ENCODE measurements at regions not wholly inside any gene's neighbourhood (a gene's known extent, or its start where the extent isn't known, plus 50 kb on each side); places are given as distances from the start of the nearest gene placed in this dataset.

DNA sequence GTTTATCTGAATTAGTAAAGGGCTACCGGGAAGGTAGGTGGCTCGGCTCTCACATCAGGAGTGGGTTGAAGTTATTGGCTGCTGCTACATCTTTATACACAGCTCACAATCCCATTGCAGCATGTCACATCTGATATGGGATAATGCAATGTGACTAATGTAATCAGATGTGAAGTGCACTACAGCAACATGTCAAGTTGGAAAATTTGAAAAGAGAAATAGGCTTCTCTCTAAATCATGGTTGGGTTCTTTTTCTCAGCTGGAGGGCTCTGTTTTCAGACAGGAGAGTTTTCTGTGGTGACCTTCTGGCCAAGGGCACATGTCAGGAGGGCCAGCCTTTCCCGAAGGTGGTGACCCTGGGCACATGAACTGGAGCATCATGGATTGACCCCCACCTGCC is 337.5 kb downstream of the HRH4 start:
- no peak for DNase-seq

GRCh38 chr18:24799176-24799575 is 338.7 kb downstream of the HRH4 start:
- DNase-seq, result no peak

- DNase-seq, result no peak
Measured at GRCh38 chr18:24799720-24800119, 339.3 kb downstream of the HRH4 start.

DNA sequence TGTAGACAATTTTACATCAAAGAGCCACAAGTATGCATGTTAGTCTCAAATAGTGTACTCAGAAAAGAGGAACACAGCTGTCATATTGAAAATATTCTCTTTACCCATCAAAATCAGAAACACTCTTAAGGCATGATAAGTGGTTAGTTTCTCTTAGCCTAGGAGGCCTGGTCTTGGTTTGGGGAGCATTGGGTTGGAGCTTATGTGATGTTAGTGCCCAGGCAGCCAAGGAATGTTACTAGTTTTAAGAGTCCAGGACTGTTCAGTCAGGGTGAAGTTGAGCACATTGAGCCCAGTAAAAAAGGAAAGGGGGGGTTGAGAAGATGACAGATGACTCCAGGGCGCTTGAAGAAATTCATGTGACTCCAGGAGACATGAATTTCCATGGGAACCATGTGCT is 340.6 kb downstream of the HRH4 start:
- no peak for DNase-seq

DNA sequence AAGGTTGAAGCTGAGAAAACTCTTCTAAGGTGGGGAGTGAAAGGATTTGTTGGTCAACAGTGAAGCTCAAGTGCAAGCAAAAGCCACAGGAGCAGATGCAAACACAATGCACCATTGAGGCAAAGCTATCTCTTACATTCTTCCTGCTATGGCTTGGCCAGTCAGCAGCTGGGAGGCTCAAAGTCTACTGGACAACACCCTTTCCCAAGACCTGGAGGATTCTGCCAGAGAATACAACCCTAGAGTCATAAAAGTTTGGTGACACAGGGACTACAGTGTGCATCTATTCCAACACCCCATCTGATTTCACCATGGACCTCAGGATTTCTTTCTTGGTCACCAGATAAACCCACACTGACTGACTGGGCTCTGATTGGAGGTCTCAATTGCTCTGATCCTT is 342.0 kb downstream of the HRH4 start:
- DNase-seq, result no peak

GRCh38 chr18:24805156-24805555 is 344.7 kb downstream of the HRH4 start:
- no peak for DNase-seq

DNA sequence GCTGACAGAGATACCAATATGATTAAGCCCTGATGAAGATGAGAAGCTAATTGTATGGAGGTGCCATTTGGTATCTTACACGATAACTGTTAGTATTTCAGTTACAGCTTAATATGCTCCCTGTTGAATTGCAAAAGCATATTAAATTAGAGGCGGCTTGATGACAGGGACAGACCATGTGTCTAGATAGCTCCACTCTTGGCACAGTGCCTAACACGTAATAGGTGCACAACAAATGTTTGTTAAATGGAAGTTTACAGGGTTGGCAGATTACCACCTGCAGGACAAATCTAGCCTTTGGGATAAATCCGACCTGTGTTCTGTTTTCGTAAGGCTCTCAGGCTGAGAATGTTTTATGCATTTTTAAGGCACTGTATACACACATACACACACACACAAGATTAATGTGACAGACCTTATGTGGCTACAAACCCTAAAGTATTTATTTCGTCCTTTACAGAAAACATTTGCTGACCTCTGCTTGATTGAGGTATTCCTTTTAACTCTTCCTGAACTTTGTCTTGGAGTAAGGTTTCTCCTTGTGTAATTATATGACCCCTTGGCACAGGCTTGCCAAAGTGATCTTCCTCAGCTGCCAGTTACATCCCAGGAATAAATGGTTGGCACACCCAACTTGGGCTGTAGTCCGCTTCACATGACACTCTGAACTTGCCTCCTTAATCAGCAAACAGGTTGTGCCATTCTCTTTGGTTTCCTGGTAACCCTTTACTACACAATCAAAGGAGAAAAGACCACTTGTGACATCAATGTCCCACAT is 348.9 kb downstream of the HRH4 start:
- DNase-seq, result no peak

DNA sequence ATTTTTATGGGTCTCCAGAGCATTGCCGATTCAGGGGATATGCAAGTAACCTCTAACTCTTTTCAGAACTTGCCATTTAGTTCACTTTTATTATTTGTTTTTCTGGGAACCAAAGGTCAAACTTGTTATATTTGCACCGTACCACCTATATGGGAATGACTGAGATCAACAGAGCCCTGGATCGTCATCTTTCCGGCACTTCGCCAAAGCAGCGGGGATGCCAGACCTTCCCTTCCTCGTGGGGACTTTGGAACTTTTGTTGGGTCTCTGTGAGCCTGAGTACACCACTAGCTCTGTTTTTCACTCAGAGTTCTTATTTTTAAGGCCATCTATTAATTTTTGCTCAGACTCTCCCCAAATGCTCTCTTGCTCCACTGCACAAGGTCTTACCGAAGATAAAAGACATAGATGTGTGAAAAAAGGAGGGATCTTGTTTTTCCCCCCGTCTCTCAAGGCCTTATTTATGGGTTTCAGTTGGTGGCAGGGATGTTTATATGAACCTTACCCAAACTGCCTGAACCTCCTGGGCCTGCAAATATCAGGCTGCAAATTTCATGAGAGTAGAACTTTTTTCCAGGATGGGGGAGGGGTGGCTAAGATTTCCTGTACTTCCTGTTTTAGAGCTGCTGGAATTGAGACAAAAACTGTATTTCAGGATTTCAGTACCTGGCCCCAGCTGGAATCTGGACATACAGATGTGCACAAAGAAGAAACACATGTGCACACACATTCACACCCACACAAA is 350.3 kb downstream of the HRH4 start:
- DNase-seq, result no peak

- DNase-seq, result no peak
Measured at GRCh38 chr18:24811950-24812681, 351.7 kb downstream of the HRH4 start.

DNA sequence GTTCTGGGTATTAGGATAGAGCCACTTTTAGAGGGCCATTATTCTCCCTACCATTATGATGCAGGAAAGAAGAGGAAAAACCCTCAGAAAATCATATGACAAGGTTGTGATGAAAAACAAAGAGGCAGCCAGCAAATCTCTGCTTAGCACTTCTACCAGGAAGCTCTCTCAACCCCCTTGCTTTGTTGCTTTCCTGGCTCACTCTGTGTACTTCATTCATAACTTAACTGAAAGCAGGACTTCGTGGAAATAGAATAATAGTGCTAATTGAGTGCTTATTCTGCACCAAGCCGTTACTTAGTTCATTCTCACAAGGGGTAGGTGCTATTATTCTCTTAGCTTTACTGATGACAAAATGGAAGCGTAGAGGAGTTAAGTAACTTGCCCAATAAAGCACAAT is 354.1 kb downstream of the HRH4 start:
- no peak for DNase-seq

GRCh38 chr18:24817150-24817549 is 356.7 kb downstream of the HRH4 start:
- DNase-seq, result no peak

DNA sequence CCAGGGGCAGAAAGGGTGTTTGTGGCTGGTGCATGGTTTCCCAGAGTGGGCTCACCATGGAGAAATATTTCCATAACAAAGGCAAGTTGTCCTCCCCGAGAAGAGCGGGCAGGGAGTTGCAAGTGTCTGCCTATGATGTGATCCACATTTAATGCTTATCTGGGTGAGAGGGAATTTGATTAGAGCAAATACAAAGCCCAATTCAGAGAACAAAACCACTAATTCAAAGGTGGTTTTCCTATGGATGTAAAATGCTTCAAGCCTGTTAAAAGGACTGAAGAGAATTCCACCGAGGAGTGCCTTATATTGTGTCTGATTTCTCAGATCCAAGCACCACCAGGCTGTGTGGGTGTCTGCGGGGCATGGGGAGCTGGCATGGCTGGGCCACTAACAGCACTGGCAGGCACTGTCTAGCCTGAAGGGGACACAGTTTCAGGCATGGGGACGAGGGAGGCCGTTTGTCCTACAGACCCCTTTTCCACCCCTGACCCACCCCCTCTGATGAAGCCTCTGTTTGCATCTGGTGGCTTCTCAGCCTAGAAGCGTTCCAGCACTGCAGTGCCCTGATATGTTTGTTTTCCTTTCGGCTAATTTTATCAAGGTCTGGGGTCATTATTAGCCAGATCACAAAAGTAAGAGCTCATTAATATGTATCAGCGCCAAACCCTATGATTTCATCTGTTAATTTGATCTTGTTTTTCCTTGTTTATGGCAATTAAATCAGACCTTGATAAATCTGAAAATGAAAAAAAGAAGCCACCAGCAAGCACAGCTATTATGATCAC is 357.3 kb downstream of the HRH4 start:
- no peak for DNase-seq

- DNase-seq, result no peak
Measured at GRCh38 chr18:24818441-24818840, 358.0 kb downstream of the HRH4 start.

GRCh38 chr18:24819141-24819890 is 358.9 kb downstream of the HRH4 start:
- DNase-seq, result no peak

- DNase-seq, result no peak
Measured at GRCh38 chr18:24825397-24825796, 365.0 kb downstream of the HRH4 start.

DNA sequence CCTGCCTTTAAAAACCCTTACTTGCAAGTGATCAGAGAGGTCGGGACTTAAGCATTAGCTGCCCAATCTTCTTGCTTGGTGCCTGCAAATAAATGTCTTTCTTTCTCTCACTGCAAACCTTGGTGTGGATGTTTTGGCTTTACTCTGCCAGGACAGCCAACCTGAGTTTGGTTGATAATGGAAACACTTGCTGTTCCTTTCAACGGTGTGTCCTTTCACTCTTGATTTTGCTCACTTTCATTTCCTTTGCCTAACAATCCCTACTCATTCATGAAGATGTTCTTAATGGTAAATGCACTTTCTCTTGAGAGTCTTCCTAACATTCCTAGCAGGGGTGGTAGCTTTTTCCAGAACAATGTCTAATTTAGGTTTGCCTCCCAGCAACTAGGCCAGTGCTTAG is 366.2 kb downstream of the HRH4 start:
- DNase-seq, result no peak

DNA sequence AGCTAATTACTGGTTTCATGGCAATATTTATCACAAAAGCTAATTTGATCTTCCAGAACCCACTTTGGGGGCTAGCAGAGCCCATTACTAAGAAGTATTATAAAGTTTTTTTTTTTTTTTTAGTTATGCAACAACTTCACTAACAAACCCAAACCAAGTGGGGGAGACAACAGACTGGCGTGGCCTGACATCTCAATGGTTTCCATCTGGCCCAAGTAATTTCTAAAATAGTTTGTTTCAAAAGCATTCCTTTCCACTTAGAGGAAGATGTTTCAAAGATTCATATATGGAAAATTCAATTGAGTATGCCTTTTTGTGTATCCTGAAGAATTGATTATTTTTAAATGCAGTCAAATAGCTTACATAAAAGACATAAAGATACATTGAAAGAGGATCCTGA is 367.1 kb downstream of the HRH4 start:
- no peak for DNase-seq

GRCh38 chr18:24831081-24831480 is 370.6 kb downstream of the HRH4 start:
- no peak for DNase-seq

GRCh38 chr18:24831871-24832665 is 371.6 kb downstream of the HRH4 start:
- no peak for DNase-seq

GRCh38 chr18:24835751-24836150 is 375.3 kb downstream of the HRH4 start:
- DNase-seq, result no peak

DNA sequence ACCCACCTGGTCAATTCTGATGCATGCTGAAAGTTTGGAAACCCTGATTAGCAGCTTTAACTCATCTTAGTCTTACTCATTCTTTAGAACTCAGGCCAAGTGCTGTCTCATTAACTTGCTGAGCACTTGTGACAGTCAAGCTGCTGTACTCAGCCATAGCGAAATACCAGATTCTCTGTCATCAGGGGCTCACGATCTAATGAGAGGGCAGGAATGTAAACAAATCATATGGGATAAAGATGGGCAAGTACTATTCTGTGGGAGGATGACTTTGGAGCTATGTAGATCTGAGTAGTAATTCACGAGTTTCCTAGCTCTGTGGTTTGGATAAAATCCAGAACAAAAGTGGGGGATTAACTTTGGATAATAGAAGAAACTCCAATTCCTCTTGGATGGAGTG is 376.6 kb downstream of the HRH4 start:
- DNase-seq, result no peak
